ENCODE measurements at regions not wholly inside any gene's neighbourhood (a gene's known extent, or its start where the extent isn't known, plus 50 kb on each side); places are given as distances from the start of the nearest gene placed in this dataset.

GRCh38 chr2:84314901-84315330 is 144.2 kb downstream of the SUCLG1 start (continued):
- no peak for TF ChIP-seq PHF20 (IDR thresholded peaks at IDR 0.05; ENCODE audit: partially characterized antibody)
- no peak for TF ChIP-seq TAF7 (tag; IDR thresholded peaks at IDR 0.05)
- no peak for TF ChIP-seq KDM1A (IDR thresholded peaks at IDR 0.05)
- TF ChIP-seq ARID2 (IDR thresholded peaks at IDR 0.05), result peak; percentile 71; the same call in 1 of the 2 replicates
- TF ChIP-seq, protein P1, sequence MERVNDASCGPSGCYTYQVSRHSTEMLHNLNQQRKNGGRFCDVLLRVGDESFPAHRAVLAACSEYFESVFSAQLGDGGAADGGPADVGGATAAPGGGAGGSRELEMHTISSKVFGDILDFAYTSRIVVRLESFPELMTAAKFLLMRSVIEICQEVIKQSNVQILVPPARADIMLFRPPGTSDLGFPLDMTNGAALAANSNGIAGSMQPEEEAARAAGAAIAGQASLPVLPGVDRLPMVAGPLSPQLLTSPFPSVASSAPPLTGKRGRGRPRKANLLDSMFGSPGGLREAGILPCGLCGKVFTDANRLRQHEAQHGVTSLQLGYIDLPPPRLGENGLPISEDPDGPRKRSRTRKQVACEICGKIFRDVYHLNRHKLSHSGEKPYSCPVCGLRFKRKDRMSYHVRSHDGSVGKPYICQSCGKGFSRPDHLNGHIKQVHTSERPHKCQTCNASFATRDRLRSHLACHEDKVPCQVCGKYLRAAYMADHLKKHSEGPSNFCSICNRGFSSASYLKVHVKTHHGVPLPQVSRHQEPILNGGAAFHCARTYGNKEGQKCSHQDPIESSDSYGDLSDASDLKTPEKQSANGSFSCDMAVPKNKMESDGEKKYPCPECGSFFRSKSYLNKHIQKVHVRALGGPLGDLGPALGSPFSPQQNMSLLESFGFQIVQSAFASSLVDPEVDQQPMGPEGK (CRISPR knock-in tag; IDR thresholded peaks at IDR 0.05; ENCODE audit: borderline replicate concordance), result no peak
- TF ChIP-seq, protein P2, sequence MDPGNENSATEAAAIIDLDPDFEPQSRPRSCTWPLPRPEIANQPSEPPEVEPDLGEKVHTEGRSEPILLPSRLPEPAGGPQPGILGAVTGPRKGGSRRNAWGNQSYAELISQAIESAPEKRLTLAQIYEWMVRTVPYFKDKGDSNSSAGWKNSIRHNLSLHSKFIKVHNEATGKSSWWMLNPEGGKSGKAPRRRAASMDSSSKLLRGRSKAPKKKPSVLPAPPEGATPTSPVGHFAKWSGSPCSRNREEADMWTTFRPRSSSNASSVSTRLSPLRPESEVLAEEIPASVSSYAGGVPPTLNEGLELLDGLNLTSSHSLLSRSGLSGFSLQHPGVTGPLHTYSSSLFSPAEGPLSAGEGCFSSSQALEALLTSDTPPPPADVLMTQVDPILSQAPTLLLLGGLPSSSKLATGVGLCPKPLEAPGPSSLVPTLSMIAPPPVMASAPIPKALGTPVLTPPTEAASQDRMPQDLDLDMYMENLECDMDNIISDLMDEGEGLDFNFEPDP (CRISPR knock-in tag; IDR thresholded peaks at IDR 0.05), result no peak
- TF ChIP-seq TEAD1 (CRISPR knock-in tag; IDR thresholded peaks at IDR 0.05), result 0 out of 4 replicates have a peak, but pooled peaks of 1 of the 2 experiments have one; percentile 33
- no peak for TF ChIP-seq NCOA6 (IDR thresholded peaks at IDR 0.05)
- TF ChIP-seq GABPB2 (CRISPR knock-in tag; conservative IDR thresholded peaks at IDR 0.05), result no peak
- TF ChIP-seq BRF2 (IDR thresholded peaks at IDR 0.05; ENCODE audit: borderline replicate concordance, insufficient read depth, insufficient read length), result no peak
- peak; percentile 78 to 91 (median 89) for TF ChIP-seq CTCF (IDR thresholded peaks at IDR 0.05 in 2 of 3, conservative IDR thresholded peaks at IDR 0.05 in 1 of 3; ENCODE audit: insufficient read depth in 2 of 3, low read depth in 1 of 3, low read length in 3 of 3)
- peak; percentile 85 to 88 for TF ChIP-seq RAD21 (CRISPR knock-in tag; conservative IDR thresholded peaks at IDR 0.05 in 1 of 2, IDR thresholded peaks at IDR 0.05 in 1 of 2)
- TF ChIP-seq, protein P3, sequence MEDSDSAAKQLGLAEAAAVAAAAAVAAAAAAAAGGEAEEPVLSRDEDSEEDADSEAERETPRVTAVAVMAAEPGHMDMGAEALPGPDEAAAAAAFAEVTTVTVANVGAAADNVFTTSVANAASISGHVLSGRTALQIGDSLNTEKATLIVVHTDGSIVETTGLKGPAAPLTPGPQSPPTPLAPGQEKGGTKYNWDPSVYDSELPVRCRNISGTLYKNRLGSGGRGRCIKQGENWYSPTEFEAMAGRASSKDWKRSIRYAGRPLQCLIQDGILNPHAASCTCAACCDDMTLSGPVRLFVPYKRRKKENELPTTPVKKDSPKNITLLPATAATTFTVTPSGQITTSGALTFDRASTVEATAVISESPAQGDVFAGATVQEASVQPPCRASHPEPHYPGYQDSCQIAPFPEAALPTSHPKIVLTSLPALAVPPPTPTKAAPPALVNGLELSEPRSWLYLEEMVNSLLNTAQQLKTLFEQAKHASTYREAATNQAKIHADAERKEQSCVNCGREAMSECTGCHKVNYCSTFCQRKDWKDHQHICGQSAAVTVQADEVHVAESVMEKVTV (CRISPR knock-in tag; IDR thresholded peaks at IDR 0.05), result peak; percentile 65
